ENCODE measurements at regions not wholly inside any gene's neighbourhood (a gene's known extent, or its start where the extent isn't known, plus 50 kb on each side); places are given as distances from the start of the nearest gene placed in this dataset.

DNA sequence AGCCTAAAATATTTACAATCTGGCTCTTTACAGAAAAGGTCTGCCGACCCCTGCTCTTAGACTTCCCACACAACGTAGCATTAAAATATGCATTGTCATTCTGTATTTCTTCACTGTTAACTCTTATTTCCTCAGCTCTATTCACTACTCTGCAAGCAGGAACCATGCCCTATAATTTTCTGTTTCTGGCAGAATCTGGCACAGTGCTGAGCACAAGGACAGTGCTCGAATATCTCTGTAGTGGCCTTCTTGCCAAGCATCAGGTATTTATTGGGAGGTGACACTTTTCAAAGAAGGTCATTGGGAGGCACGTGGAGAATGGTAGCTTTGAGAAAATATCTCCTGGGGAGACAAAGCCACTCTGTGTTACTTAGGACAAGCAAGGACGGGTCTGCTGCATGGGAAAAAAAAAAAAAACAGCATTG, 77.9 kb downstream of the PSMG1 start:
- DNase-seq, result no peak

- no peak for DNase-seq
These were observed 78.3 kb downstream of the PSMG1 start for GRCh38 chr21:39104911-39105310.

GRCh38 chr21:39103689-39104088, 79.6 kb downstream of the PSMG1 start:
- DNase-seq, result no peak

DNA sequence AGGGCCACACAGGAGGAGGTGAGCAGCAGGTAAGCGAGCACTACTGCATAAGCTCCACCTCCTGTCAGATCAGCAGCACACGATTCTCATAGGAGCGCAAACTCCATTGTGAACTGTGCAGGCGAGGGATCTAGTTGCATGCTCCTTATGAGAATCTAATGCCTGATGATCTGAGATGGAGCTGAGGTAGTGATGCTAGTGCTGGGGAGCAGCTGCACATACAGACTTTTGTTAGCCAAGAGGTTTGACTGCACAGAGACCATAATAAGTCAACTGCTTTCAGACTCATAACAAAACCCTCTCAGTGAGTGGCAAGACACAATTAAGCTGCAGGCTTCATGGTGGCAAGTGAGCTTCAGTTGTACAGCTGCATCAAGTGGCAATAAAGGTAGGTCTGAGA, 83.4 kb downstream of the PSMG1 start:
- DNase-seq, result no peak

- no peak for DNase-seq
These were observed 84.5 kb downstream of the PSMG1 start for GRCh38 chr21:39098696-39099200.

DNA sequence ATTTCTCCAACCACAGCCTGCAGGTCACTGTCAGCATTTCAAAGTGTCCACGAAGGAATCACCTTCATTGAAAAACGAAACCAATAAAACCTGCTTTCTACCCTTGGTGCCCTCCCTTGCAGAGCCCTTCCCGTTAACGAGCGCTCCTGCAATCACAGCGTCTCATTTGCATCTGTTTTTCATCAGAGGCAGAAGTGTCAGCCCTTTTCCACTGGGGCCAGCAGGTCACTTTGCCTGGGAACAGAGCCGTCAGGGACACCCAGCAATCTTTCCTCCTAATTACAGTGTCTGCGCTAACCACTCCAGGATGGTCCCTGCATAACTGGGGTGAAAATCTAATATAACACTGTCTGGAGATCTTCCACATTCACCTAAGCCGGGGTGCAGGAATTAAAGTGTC, 85.3 kb downstream of the PSMG1 start:
- no peak for DNase-seq

DNA sequence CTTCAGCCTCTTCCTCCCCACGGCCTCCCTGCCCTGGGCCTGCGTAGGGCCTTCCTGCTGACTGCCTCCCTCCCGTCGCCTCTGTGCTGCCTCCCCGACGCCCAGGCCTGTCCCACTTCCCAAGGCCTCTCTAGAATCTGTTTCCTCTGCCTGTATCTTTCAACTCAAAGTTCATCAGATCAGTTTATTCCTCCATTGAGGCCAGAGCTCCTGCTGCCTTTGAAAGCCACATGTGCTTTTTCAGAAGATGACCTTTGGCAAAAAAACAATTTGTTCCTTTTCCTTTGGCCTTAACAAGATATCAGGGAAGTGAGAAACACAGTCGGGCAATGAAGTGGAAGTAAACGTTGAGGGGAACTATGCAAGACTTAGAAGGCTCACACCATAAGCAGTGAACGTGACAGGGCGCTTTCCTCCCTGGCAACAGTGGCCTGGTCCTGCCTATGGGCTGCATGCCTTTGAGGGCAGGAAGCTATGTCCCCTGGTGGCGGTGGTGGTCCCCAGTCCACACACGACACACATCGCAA, 85.9 kb downstream of the PSMG1 start:
- no peak for DNase-seq

GRCh38 chr21:39096754-39097153, 86.5 kb downstream of the PSMG1 start:
- no peak for DNase-seq

- no peak for DNase-seq
These were observed 87.6 kb downstream of the PSMG1 start for GRCh38 chr21:39095681-39096080.

DNA sequence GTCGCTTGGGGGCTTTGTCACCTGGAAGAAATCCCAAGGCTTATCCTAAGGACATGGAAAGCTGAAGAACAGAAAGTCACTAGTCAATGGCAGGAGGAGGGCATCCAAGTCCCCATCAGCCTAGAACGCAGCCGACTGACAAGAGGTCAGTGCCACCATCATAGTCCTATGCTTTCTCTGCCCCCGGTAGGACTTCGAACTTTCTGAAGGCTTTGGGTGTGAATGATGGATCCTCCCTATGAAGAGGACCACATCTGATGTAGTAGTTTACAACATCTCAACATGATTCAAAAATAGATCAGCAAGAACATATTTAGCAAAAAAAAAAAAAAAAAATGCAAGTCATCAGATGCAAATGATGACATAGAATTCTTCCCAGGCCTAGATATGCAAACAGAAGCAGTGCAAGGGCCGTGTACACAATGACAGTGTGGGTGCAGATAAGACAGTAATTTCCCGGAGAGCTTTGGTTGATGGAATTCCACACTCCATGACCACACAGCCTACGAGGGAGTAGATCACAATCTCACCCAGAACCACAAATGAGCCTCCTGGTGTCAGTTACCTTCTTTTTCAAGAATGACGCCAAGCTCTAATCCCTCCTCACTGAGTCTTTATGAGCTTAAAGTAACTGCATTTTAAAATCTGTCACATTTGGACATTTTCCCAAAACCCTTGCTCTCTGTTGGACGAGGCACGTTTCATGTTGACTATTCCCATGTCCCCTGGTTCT, 88.2 kb downstream of the PSMG1 start:
- no peak for DNase-seq

GRCh38 chr21:39094087-39094780, 89.0 kb downstream of the PSMG1 start:
- DNase-seq, result no peak

- no peak for DNase-seq
These were observed 89.7 kb downstream of the PSMG1 start for GRCh38 chr21:39093526-39093925.

- DNase-seq, result no peak
These were observed 94.3 kb downstream of the PSMG1 start for GRCh38 chr21:39088831-39089380.

- DNase-seq, result no peak
These were observed 95.2 kb downstream of the PSMG1 start for GRCh38 chr21:39088031-39088370.

DNA sequence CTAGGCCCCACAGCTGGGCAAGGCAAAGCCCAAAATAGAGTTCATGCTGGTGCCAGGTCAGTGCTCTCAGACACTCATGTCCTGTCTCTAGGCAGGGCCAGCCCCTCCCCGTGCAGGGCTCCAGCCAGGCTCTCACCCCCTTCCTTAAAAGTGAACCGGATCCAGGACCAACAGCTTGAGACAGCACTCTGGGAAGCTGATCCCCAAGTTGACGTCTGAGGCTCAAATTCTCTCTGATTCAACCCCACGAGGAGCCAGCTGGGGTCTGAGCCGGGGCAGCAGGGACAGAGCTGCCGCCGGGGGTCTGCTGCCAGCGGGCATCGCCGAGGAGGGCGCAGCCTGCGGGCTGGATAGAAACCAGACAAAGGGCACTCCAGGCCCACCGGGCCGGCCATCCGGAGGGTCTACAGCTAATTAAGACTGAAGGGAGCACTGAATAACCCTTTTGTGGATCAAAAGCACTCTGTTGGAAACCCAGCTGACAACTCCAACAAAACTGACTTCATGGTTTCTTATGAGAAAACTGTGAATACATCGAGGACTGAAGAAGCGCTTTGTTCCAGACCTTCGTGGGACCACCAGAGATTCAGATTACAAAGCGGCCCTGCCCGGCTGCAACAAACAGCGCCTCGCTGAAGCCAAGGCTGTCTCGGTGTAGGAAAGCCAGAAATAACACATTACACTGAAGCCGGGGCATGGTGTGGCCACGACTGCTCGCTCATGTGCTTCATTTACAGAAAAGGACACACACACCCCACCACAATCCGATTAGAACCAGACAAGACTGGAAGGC, 95.8 kb downstream of the PSMG1 start:
- DNase-seq, result no peak

GRCh38 chr21:39086547-39086946, 96.7 kb downstream of the PSMG1 start:
- no peak for DNase-seq

DNA sequence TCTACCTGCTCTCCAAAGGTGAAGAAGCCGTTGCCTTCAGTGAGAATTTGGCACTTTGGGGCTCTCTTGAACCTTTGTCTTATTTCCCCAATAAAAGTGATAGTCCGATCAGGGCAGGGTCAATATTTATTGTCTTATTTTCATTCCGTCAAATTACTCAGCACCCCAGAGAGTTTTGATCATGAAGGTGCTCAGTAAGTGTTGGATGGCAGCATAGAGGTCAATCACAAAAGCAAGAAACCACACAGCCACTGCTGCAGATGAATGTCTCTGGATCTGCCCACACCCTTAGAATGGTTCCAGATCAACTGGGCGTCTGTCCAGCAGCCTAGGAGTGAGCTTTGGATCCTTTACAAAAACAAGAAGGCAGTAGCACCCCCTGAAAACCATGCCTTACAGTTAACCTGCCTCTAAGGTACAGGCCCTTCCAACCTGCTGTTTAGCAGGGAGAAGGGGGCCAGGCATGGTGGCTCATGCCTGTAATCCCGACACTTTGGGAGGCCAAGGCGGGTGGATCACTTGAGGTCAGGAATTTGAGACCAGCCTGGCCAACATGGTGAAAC, 97.3 kb downstream of the PSMG1 start:
- DNase-seq, result no peak

DNA sequence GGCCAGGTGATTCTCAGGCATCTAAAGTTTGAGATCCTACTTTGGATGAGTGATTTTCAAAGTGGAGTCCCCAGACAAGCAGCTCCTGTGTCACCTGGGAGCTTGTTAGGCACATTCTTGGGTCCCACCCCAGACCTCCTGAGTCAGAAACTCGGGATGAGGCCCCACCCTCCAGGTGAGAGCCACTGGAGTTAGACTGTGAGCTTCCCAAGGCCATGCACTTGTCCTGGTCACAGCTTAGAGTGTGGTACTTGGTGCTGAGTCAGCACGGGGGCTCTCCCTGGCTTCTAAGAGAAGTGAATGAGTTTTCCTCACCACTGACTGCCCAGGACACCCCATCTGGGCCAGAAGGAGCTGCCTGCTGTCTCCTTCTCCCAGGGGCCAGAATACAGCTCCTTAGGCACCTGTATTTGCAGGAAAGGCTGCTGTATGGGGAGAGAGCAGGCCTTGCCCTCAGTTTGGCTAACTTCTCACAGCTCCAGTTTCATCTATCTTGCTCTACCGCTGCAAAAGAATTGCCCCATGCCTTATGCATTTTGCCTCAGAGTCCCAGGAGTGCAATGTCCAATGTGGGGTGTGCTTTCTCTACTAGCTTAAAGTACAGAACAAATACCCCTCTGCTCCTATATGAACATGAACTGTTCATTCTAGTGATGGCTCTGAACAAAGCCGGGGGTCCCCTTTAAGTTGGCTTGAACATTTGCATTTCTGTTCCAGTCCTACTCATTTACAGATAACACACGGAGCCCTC, 98.1 kb downstream of the PSMG1 start:
- DNase-seq, result no peak

DNA sequence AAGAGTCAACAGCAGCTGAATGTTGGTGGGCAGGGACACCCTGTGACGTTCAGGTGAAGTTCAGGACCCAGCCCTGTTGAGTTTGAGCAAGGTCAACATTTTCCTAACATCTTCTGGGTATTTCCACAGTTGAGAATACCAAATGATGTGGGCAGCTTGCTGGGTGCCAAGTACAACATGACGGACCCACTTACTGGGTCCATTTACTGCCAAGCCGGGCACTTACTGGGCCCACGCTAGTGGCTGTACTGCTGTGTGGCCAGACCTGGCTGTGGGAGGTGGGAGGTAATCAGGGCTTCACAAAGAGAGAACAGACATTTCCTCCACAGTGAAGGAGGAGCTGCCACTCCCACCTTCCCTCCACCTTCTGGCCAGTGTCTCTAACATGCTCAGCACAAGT, 99.2 kb downstream of the PSMG1 start:
- DNase-seq, result no peak

DNA sequence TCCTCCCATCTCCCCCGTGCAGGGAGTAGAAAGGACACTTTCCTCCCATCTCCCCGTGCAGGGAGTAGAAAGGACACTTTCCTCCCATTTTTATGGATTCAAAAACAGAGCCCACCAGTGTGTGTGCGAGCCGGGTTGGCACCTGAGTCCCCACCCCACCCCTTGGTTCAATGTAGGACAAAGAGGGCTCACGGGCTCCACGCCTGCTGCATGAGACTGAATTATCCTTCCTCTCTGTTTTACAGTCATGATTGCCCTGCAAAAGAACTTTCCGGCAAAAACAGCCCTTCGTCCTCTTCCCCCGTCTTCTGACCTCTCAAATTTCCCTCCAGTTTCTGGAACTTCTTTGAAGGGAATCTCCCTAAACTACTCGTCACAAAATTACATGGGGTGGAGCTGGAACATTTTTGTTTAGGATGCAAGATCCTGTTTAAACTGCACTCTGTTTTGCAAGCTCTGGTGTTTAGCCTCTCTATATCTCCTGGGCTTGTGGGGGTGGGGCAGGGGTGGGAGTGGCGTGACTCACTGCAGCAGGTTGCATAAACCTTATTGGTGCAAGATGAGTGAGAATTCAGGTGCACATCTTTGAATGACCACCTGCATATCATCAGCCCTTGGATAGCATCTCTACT, 99.8 kb downstream of the PSMG1 start:
- DNase-seq, result no peak

- DNase-seq, result no peak
These were observed 100.4 kb downstream of the PSMG1 start for GRCh38 chr21:39082656-39083376.
